Kidney glomerular epithelial cell (primary cell): ENCODE measurements at regions not wholly inside any gene's neighbourhood (a gene's known extent, or its start where the extent isn't known, plus 50 kb on each side); places are given as distances from the start of the nearest gene placed in this dataset.

Experiments
- DNase-seq: peaks from one replicate; lab custom pipeline; 2025; lab: John Stamatoyannopoulos, UW

DNA sequence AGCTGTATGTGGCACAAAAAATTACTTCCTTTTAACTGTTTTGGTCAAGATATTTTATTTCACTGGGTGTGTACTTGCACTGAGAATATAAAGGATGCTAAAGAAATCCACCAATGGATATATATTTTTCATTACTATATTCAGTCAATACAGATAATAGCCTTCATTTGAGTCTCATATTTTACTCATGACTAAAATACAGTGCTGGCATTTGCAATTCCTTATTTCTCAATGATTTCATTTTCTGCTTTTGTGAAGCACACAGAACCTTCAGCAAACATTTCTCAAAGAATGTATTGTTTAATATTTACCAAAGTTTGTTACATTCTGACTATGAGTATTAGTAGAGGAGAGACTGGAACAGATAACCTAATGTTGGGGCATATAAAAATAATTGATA is 93.2 kb upstream of the SOX5 start:
- no peak for DNase-seq

DNA sequence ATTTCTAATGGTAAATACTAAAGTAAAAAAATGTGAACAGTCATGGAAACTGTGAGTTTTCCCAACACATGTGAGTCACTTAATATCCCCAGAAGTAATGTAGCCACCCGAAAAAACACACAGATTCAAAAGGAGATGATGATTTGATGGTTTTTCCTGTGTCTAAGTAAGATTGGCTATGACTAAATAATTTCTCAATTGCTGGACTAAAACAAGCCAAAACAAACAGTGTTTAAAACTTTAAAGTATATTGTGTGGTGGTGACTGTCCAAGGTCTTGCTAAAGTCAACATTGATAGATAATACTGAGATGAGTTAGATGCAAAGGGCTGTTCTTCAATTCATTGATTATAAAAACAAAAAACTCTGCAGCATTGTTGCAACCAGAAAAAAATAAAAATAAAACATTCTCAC is 89.6 kb upstream of the SOX5 start:
- DNase-seq = peak; percentile 43

DNA sequence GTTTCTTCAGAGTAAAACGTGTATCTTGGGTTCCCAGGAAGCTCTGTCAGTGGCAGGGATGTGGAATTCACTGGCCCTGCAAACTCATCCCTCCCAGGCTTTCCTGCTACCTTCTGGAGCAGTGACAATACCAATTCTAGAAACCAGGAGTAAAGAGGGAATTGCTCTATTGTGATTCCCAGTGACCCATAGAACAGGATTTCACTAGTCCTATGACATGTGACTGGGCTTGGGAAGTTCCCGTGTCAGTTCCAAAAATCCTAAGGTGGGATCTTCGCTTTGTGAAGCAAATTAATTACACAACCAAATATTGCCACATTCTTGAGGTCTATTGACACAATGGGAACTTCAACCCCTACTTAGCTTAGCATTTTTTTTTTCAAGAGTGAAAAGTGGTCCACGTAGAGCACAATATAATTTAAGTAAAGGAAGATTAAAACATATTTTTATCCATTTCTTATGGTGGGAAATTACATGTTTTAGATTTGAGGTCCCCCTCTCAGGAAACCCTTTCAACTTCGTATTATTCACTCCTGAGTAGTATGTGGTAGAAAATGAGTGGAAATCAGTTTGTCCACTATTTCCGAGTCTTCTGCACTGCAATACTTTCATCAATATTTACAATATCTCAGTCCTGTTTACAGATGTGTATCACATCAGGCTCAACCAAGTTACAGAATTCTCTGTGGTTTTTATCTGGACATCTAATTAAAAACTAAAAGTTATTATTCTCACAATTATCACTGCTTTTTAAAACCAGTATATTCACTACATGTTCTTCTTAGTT is 88.9 kb upstream of the SOX5 start:
- DNase-seq = no peak

DNA sequence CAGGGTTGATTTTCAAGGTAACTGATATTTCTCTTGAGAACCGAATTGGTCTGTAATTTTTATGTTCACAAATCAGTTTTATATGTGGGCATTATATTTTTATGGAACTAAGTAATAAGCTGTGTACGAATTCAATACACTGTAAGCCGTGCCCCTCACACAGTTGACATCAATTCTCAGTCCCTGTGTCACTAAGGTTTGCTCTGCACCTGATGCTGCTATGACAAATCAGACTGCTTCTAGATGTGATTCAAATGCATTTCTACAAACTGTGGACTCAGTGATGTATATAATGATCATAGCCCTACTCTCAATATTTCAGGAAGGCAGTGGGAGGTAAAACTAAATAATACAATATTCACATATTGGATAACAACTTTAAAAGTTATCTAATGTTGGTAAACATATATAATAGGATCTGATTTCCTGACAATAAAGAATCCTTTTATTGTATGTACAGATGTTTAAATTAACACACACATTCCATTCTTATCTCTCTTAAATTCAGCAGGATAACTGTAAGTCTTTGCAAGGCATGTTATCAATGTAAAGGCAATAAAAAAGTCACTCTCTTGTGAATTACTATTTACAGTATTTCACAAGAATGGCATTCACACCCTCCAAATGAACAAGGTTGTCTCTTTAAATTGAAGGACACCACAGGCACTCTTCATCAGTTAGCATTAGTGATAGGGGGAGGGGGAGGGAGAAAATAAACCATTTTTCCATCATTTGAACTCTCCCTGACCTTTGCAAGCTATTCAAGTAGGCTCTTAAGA is 87.2 kb upstream of the SOX5 start:
- DNase-seq = no peak

DNA sequence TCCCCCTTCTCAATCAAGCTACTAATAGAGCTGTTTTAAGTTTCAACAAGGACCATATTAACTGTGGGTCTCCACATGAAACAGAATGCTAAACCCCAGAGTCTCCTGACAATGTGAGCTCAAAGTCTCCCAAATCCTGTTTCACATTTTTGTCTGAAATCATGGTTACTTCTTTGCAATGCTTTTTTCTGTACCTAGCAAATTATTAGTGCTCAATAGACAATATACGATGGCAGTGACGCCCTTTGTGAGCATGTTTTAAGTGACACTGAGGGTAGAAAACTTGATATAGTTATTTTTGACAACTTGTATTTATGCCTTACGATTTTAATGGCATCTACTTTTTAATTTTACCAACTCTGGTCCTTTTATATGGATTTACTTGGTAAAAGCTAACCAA is 85.4 kb upstream of the SOX5 start:
- no peak for DNase-seq

DNA sequence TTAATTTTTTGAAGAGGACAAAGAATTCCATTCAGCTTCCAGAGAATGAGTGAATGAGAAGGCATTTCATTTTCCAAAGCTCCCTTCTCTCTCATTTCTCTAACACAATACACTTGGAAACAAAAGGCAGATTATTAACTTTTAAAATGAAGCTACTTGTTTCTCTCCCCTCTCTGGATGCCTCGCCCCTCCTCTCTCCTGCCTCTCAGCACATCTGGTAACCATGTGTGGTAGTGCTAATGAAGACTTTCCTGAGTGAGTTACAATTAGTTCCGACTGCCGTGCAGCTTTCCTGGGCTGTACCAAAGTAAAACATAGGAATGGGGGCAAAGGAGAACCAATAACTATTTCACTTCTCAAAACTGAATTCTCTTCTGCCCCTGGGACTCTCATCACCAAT is 84.7 kb upstream of the SOX5 start:
- no peak for DNase-seq

DNA sequence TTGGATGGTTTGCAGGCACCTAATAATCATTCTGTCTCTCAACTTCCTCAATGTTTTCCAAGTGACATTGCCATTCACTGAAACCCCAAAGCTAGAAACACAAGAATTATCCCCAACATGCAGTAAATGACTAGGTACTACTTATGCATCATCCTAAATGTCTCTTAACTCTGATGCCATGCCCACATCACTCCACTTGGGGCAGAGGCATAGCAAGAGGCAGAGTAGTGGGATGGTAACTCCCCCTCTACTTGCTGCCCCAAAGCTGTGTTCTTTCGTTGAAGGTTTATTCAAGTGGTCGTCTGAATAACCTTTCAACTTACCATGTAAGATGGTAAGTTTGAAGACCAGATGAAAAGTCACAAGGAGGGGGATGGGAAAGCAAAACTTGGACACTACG is 77.9 kb upstream of the SOX5 start:
- DNase-seq = no peak

DNA sequence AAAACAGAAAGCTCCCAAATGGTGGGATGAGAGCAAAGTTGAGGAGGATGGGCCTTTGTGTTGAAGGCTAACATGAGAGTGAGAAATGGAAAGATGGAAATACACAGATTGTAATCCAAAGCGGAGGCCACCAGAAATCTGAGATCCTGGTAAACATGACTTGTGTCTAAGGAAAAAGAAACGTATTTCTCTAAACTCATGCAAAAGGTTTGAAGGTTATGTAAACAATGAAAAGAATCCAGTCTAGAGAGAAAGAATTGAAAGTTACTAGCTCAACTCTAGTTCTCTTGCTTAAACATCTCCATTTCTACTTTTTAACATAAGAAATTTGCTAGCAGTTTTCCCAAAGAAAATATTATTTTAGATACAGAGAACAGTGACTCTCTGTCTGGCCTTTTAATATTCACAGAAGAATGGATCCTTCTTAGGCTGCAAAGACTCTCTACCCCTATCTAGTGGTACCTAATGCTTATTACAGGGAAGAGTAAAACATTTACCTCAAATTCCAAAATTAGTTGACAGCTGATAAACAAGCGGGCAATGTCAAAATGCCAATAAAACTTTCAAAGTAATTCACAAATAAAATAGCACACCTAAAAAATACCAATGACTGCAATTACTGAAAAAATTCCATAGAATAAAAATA is 75.8 kb upstream of the SOX5 start:
- no peak for DNase-seq

DNA sequence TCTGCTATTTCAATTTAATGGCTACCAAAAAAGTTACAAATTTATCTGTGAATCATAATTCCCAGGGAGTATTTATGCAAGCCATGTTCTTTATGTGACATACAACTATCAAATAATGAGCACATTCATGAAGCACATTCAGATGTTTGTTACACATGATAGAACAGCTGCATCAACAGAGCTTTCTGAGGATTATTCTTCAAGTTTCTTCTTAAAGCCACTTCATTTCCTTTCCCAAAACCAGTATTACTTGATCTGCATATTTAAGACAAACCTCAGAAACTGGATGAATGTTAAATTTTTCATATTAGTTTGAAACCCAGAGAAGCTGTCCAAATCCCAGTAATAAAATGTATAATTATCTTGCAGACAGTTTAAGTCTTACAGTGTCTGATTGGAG is 73.6 kb upstream of the SOX5 start:
- DNase-seq = no peak

DNA sequence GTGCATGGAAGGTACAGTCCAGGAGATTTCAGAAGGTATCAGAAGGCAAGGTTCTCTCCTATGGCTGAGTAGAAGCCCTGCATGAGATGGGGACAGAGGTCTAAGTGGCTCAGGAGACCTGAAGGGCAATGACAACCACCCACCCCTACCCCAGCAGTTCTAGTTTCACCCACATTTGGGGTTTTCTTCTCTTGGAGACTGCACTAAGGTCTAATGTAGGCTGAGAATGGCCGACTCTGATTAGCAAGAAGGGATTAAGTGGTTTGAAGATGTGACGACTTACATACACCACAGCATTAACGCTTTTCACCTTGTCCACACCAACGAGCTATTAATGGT is 71.7 kb upstream of the SOX5 start:
- no peak for DNase-seq

DNA sequence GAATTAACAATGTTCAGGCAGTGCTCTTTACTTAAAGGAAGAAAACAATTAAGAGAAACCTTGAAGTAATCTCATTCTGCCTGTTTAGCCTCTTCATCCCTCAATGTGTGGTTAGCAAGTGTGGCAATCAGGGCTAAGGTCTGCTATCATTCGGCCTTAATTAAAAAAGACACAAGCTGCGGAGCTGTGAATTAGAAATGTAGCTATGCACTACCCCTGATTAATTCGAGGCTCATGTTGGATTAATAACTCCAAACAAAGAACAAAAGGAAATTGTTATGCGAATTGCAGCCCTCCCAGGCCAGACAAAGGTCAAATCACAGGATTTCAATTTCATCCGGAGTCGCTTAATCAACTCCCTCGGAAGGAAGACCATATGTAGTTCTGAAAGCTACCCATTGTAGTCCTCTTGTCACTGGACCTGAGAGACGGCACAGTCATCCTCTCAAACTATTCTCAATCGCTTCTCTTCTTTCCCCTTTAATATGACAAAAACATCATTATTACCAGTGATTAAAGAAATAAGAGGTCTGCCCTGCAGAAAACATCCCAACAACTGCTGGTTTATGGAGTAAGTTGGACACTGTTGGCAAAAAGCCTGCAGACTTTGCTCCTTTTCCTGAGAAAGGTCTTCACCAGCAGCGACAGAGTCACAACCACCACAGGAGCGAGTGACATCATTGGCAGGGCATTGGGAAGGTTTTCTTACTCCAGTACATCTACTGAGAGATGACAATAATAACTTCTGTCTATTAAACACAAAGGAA is 71.1 kb upstream of the SOX5 start:
- DNase-seq = no peak

DNA sequence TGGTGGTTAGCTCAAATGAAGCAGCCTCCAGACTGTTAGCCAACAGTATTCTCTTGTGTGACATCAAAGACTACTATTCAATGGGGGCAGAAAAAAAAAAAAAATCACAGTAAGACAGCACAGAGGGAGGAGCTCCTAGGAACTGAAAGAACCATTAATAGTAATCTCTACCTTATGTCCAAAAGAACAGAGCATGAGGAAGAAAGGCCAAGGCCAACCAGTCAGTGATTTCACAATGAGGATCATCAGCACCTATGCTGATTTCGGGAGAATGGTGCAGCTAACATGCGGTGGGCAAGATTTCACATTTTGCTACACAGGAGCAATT is 66.3 kb upstream of the SOX5 start:
- DNase-seq = no peak

DNA sequence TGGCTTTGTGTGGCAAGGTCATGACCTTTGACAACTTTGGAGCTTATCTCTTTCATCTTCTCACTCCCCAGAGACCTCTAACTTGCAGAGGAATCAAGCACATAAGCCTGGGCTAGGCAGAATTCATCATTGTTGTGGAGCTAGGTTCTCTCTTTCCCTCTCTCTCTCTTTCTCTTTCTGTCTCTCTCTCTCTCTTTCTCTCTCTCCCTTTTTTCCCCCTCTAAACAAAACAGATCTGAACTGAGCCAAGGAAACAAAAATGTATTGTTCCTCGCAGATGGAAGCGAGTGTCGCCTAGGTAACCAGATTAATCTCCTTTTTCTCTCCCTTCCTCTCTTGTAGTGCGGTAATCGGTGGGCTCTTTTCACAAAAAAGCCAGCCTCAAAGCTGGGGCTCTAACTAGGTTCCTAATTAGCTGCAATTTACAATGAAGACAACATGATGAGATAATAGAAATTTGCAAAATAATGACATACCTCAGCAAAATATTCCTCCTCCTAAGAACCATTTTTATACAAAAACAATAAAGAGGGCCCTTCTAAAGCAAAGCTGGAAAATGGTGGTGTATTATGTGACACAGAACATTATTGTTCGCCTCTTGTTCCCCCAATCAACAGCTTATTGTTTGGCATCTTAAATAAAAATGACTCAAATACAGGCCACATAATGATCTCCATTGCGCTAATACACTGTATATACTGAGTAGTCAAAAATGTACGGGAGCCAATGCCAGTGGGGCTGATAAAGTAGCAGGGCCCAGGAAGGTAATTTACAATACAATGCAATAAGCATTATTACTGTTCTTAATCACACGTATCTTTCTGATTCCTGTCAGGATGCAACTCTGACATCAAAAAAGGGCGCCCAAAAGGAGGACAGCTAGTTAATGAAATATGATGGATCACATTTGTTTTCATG is 65.7 kb upstream of the SOX5 start:
- no peak for DNase-seq

DNA sequence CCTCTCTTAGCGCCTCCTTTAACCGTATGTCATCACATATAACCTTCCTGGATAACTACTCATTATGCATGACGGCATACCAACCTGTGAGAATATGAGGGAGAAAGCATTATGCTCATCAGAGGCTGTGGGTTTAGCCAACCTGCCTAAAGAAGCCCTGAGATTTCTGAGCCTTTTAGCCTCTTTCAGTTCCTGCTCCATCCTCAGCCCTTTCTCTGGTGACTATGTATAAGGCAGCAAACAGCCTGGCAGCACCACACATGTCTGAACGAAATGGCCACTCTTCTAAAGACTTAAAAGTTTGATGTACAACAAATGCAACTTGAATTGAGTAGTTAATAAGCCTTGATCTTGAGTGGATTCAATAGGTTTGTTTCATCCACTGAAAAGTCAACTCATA is 64.8 kb upstream of the SOX5 start:
- no peak for DNase-seq

DNA sequence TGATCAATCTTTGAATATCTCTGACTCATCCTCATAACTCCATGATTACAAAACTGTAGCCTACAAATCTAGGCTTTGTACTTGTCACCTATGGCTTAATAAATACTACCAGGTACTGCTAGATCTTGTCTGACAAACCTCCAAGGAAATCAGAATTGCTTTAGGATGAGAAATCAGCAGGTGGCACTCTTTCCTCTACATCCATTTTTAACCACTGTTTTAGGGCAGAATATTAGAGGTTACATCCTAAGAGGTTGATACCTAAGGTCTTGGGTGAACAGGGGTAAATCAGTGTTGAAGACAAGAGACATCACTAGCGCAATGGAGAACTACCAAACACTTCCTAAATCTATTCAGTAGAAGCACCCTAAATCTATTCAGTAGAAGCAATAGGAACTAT is 63.1 kb upstream of the SOX5 start:
- DNase-seq = peak; percentile 39

DNA sequence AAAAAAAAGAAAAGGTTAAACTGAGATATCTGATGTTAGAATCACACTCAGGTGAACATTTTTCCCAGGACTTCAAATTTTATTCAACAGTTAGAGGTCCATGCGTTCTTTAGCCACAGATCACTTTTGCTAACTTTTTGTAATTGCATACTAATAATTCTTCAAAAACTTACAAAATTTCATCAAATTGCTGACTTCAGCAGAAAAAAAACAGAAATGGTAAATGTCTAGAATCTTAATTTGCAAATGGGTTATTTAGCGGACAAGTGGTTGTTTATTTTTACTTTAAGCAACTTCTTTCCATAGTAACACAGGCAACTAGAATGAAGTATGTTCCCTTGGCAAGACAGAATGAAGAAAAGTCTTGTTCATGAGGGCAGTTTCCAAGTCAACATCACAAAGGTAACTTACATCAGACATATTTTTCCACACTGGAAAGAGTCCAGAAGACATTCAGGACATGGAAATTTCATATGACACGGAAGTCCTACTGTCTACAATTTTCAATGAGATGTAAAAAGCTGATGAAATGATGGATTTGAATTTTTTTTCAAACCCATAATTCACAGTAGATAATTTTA is 62.5 kb upstream of the SOX5 start:
- DNase-seq = no peak

DNA sequence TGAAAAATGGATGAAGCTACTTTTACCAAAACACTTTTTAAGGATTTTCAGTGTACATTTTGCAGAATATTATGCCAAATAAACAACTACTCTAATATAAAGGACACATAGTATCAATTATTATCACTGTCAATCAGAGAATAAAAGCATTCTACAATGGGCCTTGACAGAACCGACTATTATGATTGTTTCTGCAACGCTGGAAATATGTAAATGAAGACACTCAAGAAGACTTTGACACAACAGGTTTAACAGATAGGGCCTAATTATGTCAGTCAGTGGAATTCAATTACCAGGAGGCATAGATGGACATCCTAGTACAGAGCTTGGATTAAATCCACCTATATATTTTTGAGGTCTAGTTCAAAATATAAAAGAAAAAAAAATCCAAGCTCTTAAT is 58.7 kb upstream of the SOX5 start:
- no peak for DNase-seq
